Midbrain (tissue), 1 donor: ENCODE measurements at regions not wholly inside any gene's neighbourhood (a gene's known extent, or its start where the extent isn't known, plus 50 kb on each side); places are given as distances from the start of the nearest gene placed in this dataset.

Experiments used
- DNase-seq: peaks from one replicate; lab custom pipeline; 2025; lab: John Stamatoyannopoulos, UW

GRCh38 chr7:53965716-53966115 lies 576.5 kb upstream of the VSTM2A start:
- no peak for DNase-seq

GRCh38 chr7:53983480-53983879 lies 558.7 kb upstream of the VSTM2A start:
- no peak for DNase-seq

GRCh38 chr7:53984776-53985175 lies 557.4 kb upstream of the VSTM2A start:
- no peak for DNase-seq

- no peak for DNase-seq
Measured at GRCh38 chr7:53988376-53988775, 553.8 kb upstream of the VSTM2A start.

GRCh38 chr7:53993224-53993623 lies 549.0 kb upstream of the VSTM2A start:
- DNase-seq, result no peak

GRCh38 chr7:53996876-53997275 lies 545.3 kb upstream of the VSTM2A start:
- DNase-seq, result no peak

GRCh38 chr7:54014765-54015164 lies 527.4 kb upstream of the VSTM2A start:
- DNase-seq, result no peak

GRCh38 chr7:54015251-54015650 lies 526.9 kb upstream of the VSTM2A start:
- DNase-seq, result no peak

GRCh38 chr7:54037873-54038272 lies 504.3 kb upstream of the VSTM2A start:
- no peak for DNase-seq

GRCh38 chr7:54060643-54061042 lies 481.5 kb upstream of the VSTM2A start:
- no peak for DNase-seq

- no peak for DNase-seq
Measured at GRCh38 chr7:54066643-54067042, 475.5 kb upstream of the VSTM2A start.

- no peak for DNase-seq
Measured at GRCh38 chr7:54069843-54070242, 472.3 kb upstream of the VSTM2A start.

- DNase-seq, result no peak
Measured at GRCh38 chr7:54072710-54073109, 469.5 kb upstream of the VSTM2A start.

- DNase-seq, result no peak
Measured at GRCh38 chr7:54076616-54077015, 465.6 kb upstream of the VSTM2A start.

- DNase-seq, result no peak
Measured at GRCh38 chr7:54080525-54080924, 461.6 kb upstream of the VSTM2A start.

GRCh38 chr7:54080971-54081370 lies 461.2 kb upstream of the VSTM2A start:
- DNase-seq, result no peak

GRCh38 chr7:54084340-54084739 lies 457.8 kb upstream of the VSTM2A start:
- DNase-seq, result no peak

GRCh38 chr7:54090652-54091213 lies 451.4 kb upstream of the VSTM2A start:
- DNase-seq, result no peak

- no peak for DNase-seq
Measured at GRCh38 chr7:54091322-54091721, 450.9 kb upstream of the VSTM2A start.

- no peak for DNase-seq
Measured at GRCh38 chr7:54097886-54098285, 444.3 kb upstream of the VSTM2A start.

- DNase-seq, result no peak
Measured at GRCh38 chr7:54109501-54109900, 432.7 kb upstream of the VSTM2A start.

GRCh38 chr7:54111814-54112511 lies 430.2 kb upstream of the VSTM2A start:
- DNase-seq, result no peak

GRCh38 chr7:54112567-54112966 lies 429.6 kb upstream of the VSTM2A start:
- no peak for DNase-seq
